Sciatic nerve (tissue), 2 donors: ENCODE measurements at regions not wholly inside any gene's neighbourhood (a gene's known extent, or its start where the extent isn't known, plus 50 kb on each side); places are given as distances from the start of the nearest gene placed in this dataset.

Experiments used
- ATAC-seq: fragments of 200-7000 bp; cut with Tn5 transposase; one replicate; pipeline ENCODE4 v1.9.1; 2020; ENCODE audit warnings: mild to moderate bottlenecking, moderate library complexity
- DNase-seq: peaks from one replicate; pipeline ENCODE4 v3.0.0-alpha.2; 2020; ENCODE audit warnings: low spot score
- intact Hi-C: fragments of 100-400 bp; cut with DNase I; formaldehyde crosslinking; loops from one replicate; pipeline ENCODE4 v1.14.2; 2022
- donor health status: DM: no; HTN: no; CAD: no.
- donor health status: DM: no; HTN: no; CAD: no.

DNA sequence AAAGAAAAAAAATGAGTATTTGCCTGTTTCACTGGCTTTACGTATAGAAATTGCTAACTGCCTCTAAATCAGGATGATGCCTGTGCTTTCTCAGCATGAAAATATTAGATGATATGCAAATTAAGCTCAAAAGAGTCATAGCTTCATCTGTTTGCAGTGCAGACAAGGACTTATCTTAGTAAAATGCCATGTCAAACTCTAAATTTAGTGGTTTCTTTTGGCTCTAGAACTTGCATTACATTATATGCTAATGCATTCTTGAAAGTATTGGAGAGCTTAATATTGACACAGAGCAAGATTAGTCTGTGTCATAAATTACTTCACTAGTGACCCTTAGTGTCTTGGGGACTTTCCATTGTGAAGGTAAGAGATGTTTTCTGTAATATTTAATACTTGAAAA, 1109.1 kb upstream of the NRXN1 start:
- intact Hi-C loops = no loop called here
- ATAC-seq (no peak), DNase-seq (no peak)

DNA sequence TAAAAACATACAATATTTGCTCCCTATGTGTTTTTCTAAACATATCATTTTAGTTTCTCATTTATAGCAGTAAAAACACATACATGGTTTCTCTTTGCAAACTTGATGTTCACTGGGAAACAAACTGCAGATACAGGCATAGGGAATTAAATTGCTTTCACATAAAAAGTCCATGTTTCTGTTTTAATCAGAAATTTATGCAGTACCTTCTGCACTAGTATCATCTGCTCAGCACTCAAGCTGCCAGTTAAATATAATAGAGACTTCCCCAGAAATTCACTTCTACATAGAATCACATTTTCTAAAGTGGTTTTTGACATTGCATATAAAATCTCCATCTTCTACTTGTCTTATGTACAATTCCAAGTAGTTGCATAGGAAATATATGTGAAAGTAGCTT, 1107.3 kb upstream of the NRXN1 start:
- DNase-seq = no peak
- ATAC-seq = no peak

DNA sequence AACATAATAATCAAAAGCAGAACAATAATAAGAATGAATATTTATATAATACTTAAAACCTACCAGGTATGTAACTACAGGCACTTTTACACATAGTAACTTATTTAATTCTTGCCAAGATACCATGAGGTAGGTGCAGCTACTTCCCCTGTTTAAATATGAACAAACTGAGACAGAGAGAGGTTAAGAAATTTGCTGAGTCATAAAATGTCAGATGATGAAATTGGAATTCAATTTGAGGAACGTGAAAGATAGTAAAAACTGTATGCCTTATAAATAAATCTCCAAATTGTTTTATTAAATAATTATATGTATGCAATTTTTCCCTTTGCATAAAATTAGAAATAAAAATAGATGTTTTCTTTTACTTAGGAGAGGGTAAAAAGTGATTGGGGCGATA, 1103.3 kb upstream of the NRXN1 start:
- intact Hi-C loops = no loop called here
- no peak for ATAC-seq

More for the DNA sequence above, 1107.3 kb upstream of the NRXN1 start:
- intact Hi-C loops = no loop called here

DNA sequence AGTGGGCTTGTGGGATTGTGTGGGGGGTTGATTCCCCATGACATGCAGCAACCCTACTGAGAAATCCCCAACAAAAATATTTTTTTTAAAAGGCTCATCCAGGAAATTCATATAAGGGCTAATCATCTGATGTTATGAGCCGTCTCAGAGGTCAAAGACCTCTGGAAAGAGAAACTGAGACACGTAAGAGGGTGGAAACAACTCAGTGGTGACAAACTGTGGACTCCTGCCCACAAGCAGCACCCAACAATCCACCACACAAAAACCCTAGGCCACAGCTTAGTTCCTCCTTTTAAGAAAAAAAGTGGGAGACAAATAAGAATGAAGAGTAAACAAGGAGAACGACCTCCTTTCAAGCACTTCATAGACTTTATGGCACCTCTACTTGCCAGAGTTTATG, 1096.1 kb upstream of the NRXN1 start:
- intact Hi-C loops = no loop called here
- DNase-seq (no peak), ATAC-seq (peak; percentile 22)

More for the DNA sequence above, 1103.3 kb upstream of the NRXN1 start:
- DNase-seq = no peak

DNA sequence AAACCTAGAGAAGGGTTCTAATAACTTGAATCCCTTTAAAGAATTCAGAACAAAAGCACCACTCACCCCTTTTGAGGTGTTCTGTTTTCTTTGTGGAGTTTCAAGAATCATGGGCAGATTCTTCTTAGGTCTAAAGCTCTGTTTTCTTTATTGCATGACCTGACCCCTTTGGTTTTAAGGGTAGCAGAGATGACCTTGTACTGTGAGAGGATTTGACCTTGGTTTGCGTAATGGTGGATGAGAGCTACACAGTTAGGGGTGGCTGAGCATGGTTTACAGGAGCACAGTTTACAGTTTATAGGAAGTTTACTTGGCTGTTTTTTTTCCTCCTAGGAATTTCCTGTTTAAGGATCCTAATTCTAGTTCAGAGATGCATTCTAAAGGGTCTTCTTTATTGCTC, 1095.6 kb upstream of the NRXN1 start:
- intact Hi-C loops = no loop called here
- ATAC-seq (peak; percentile 53), DNase-seq (no peak)

DNA sequence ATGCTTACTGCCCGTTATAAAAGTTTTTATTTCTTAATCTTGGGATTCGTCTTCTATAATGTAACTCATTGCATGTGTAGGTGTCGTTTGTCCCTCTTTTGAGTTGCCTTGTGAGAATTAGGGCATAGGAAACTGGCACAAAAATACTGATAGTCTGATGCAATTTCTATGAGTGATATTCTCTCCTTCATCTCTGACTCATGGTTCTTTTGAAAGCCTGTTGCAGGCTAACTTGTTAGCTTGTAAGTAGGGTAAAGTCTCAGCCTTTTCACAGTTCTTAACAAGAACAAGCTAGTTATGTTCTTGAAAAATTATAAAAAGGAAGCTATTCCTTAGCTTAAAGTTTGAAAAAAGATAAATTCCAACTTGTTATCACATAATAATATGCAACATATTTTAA, 1085.4 kb upstream of the NRXN1 start:
- no peak for ATAC-seq
- intact Hi-C loops = no loop called here

DNA sequence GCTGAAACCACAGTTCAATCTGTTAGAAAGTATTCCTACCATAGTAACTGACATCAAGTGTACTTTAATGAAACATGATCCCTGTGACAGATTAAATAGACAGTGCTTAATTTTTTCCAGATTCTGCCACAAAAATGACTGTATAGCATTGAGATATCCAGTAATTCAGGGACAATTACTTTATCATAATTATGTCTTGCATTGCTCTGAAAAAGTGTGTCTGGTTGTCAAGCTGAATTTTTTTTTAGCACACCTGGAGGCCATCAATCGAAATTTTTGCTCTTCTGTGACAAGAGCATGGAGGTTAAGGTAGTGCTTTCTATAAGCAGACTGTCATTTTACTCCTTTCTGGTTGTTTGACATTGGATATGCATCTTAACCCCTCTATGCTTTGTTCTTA, 1083.8 kb upstream of the NRXN1 start:
- DNase-seq (no peak), ATAC-seq (no peak)
- intact Hi-C loops = no loop called here

More for the DNA sequence above, 1085.4 kb upstream of the NRXN1 start:
- no peak for DNase-seq

DNA sequence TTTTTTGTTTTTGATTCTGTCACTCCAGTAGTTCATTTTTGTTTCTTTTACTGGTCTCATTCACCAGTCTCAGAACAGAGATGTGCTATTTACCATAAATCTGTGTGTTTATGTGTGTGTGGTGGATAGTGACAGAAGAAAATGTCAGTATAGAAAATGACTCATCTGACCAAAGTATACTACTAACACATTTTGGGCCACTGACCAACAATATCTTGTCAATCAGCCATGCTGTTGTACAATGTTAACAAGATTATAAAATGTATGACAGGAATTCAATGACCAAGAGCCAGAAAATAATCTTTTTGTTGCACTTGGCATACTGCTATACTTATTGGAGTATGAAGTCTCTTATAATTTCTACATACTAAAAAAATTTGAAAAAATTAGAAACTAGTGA, 1081.4 kb upstream of the NRXN1 start:
- no peak for DNase-seq
- no peak for ATAC-seq
- intact Hi-C loops = no loop called here

DNA sequence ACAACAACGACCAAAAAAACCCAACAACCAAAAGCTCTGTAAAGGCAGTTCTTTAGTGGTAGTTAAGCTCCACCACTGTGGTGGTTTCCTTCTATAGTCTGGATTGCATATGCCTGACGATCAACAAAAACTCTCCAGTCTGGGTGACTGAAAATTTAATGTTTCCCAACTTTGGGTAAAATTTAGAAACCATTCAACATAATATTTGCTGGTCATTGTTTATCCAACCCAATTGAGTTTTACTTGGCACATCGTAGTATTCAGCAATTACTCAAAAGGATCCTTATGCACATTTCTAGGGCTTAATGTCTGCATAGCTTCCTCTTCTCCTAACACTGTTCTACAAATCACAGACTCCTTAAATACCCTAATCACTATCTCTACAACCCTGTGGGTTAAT, 1080.2 kb upstream of the NRXN1 start:
- intact Hi-C loops = no loop called here
- ATAC-seq (no peak), DNase-seq (no peak)

DNA sequence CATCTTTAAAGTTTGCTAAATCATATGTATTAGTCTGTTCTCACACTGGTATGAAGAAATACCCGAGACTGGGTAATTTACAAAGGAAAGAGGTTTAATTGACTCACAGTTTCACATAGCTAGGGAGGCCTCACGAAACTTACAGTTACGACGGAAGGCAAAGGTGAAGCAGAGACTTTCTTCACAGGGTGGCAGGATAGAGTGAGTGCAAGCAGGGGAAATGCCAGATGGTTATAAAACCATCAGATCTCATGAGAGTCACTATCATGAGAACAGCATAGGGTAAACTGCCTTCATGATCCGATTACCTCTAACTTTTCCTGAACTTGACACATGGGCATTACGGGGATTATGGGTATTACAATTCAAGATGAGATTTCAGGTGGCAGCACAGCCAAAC, 1075.2 kb upstream of the NRXN1 start:
- intact Hi-C loops = no loop called here

DNA sequence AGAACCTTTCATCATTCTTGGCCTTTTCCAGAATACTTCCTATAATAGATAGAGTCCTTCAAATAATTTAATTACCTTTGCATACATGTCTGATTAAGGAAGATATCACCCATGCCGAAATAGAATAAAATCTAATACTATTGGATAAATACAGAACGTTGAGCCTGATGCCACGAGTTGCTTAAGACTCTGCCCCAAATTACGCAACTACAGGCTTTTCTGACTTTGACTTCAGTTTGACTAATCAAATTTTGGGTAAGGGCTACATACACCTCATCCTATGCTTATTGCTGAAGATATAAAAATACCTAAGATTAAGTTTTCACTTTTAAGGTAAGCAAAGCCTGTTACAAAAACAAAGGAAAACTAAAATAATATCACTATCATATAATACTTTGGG, 1065.1 kb upstream of the NRXN1 start:
- DNase-seq (no peak), ATAC-seq (no peak)
- intact Hi-C loops = no loop called here

More for the DNA sequence above, 1075.2 kb upstream of the NRXN1 start:
- no peak for ATAC-seq
- DNase-seq = no peak

DNA sequence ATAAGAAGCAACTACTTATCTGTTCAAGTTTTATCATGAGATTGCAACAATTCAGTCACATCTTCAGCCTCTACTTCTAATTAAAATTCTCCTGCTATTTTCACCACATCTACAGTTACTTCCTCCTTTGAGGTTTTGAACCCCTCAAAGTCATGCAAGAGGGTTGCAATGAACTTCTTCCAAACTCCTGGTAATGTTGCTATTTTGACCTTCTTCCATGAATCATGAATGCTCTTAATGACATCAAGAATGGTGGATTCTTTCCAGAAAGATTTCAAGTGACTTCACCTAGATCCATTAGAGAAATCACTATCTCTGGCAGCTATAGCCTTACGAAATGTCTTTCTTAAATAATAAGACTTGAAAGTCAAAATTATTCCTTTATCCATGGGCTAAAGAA, 1052.8 kb upstream of the NRXN1 start:
- no peak for DNase-seq
- intact Hi-C loops = no loop called here
- ATAC-seq = no peak

DNA sequence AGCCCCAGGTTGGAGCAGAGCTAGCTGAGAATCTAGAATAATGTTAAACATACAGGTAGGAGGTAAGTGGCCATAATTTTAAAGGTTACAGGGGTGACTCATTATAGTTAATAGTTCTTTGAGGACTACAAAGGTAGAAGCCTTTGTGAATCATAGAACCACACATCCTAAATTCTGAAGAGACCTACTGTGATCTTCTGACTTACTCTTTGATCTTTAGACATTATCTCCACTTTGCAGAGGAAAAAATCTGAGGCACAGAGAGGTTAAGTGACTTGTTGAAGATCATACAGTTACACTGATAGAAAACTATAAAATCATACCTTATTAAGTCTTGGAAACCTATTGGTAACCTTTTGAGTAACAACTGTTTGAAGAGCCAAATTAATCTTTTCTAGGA, 1051.3 kb upstream of the NRXN1 start:
- DNase-seq (no peak), ATAC-seq (no peak)
- intact Hi-C loops = no loop called here

DNA sequence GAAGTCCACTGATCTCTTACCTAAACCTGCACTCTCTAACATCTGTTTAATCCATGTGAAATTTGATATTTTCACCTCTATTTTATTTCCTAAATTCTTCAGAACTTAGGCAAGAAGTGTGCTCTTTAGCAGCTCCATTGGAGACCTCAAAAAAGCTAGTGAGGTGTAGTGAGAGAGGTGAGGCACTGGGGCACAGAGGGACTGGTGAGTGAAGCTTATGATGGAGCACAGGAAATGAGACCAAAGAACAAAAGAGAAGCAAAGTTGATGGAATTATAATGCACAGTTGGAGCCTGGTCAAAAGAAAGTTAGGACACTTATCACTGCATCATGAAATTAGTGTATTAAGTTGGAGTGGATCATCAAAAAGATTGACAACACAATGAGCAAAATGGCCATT, 1050.7 kb upstream of the NRXN1 start:
- DNase-seq = no peak
- intact Hi-C loops = no loop called here
- no peak for ATAC-seq

DNA sequence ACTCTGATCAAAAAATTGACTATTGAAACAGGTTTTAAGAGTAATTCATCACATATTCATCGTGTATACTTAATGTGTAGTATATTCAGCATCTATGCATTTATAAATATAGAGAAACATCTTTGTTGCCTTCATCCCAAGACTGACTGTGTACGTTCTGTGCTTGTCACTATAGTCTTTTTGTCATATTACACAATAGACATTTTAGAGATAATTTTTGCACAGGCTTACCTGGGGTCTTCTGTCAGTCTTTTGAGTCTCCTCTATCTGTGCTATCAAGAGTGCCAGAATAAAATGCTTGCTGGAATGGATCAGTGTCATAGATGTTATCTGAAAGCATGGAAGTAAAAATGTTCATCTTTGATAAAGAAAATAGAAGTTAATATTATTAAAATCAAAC, 1047.7 kb upstream of the NRXN1 start:
- intact Hi-C loops = no loop called here
- DNase-seq (no peak), ATAC-seq (no peak)

DNA sequence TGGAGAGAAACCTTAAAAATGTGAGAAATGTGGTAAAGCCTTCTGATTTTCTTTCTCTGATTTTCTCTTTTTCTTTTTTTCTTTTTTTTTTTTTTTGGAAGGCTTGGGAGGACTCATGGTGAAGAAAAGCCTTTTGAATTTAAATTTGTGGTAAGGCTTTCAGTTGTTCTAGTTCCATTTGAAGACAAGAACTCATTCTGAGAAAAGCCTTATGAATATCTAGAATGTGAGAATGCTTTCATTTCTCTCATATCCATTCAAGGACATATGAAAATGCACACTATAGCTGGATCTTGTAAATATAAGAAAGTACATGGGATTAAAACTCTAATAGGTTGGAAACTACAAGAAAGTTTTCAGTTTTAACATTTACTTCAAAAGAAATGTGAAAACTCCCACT, 1045.2 kb upstream of the NRXN1 start:
- DNase-seq = no peak
- intact Hi-C loops = no loop called here
- no peak for ATAC-seq

DNA sequence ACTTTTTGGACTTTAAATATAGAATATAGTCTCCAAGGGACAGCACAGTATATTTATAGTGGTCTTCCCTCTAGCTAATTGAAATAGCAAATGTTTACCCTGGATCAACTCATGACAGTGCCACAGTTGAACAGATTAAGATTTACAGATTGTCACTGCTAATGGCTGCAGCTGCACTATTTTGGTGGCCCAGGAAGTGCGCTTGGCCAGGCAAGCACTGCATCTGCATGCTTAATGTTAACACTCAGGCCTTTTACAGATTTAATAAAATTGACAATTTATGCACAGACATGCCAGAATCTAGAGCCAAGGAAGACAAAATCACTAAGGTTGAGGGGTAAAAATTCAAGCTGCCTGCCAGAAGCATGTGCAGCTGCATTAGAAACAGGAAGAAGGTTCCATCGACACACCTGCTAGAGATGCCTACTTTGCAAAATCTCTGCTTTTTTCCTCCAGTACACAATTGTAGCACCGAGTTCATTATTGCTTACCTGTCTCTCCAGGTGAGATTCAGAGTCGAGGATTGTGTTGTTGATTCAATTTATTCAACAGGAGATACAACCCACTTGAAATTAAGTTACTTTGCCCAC, 1042.3 kb upstream of the NRXN1 start:
- no peak for ATAC-seq
- intact Hi-C loops = no loop called here

DNA sequence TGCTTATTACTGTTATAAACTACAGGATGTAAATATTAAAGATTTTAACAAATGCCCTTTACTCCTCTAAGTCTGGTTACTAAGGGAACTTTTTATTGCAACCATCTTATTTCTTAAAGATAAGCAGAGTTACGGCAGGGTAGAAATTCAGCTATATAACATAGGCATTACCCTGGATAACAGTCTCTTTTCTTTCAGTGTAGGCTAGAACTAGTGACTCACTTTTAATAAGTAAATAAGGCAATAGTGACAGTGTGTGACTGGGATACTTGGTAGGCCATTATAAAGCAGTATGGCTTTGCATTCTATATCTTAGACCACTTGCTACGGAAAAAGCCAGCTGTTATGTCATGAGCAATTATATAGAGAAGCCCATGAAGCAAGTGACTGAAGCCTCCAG, 1041.0 kb upstream of the NRXN1 start:
- intact Hi-C loops = no loop called here
- ATAC-seq = no peak

More for the DNA sequence above, 1042.3 kb upstream of the NRXN1 start:
- DNase-seq = no peak

DNA sequence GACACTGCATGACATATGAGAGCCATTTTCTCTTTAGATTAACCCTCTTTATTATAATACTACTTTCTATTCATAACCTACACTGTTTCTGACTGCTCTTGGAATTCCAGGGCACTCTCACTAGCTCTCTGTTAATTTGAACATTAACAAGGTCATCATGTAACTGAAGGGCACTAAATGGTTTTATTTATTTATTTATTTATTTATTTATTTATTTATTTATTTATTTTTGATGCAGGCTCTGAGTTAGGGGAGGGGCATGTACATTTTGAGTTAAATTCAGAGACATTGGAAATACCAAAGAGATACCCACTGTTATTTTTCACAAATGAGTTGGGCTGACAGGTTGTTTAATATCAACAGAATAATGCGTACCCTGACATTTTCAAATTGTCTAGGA, 1038.7 kb upstream of the NRXN1 start:
- no peak for DNase-seq
- ATAC-seq = no peak
- intact Hi-C loops = no loop called here

More for the DNA sequence above, 1041.0 kb upstream of the NRXN1 start:
- no peak for DNase-seq

DNA sequence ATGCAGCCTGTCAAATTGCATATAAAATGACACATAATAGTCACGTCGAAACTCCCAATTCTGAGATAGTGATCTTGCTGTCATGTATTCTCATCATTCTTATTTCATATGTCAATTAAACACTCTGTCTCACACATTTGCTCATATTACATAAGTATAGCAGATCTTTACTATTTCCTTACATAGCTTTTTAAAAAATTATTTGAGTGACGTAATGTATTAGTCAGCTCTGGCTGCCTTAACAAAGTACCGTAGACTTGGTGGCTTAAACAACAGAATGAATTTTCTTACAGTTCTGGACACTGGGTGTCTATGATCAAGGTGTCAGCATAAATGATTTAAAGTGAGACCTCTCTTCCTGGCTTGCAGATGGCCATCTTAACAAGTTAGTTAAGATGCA, 1032.3 kb upstream of the NRXN1 start:
- intact Hi-C loops = no loop called here

DNA sequence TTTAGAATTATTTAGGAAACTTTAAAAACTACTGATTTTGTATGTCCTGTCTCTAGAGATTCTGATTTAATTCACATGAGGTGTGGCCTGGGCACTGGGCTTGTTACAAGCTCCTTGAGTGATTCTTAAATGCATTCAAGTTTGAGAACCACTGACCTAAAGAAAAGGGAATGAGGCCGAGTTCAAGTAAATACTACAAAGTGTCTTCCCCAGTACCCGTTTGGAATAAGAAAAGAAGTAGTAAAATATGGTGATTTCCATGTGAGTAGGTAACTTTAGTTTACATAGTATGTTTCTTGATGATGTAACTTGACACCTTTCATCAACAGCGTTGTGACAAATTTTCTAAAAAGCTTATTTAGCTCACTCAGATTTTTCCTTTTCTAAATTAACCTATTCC, 1022.9 kb upstream of the NRXN1 start:
- ATAC-seq (no peak), DNase-seq (no peak)
- intact Hi-C loops = no loop called here

More for the DNA sequence above, 1032.3 kb upstream of the NRXN1 start:
- ATAC-seq (no peak), DNase-seq (no peak)

DNA sequence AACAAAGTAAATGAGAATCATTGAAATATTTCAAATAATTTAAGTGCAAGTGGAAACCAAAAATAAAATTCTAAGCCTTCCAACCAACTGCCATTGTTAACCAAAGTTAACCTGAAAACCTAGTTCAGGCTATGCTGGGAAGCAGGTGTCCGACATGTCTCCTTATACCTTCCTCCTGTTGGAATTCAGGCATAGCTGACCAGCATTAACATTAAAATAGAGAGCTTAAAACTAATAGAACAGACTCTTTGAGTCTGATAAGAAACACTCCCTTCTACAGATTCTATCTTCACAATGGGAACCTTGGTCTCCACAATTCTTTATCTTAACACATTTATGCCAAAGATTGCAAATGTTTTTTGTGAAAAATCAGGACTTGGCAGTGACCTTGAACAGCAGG, 1004.9 kb upstream of the NRXN1 start:
- ATAC-seq = no peak
- no peak for DNase-seq
- intact Hi-C loops = no loop called here
